Urinary bladder (tissue), 3 donors: ENCODE measurements at regions not wholly inside any gene's neighbourhood (a gene's known extent, or its start where the extent isn't known, plus 50 kb on each side); places are given as distances from the start of the nearest gene placed in this dataset.
"Not testable (repeated sequence)": the region's sequence is repeated elsewhere in the genome, so short reads cannot be mapped to it uniquely, and the experiment has no call there.

ENCODE experiments used
- DNase-seq: peaks from one replicate; pipeline ENCODE4 v3.0.0-alpha.2; 2015; ENCODE audit errors: extremely low spot score
- H3K27ac ChIP-seq: one replicate; pipeline ENCODE4 v1.5.1; 2013; ENCODE audit warnings: low read depth, mild to moderate bottlenecking, moderate library complexity
- H3K36me3 ChIP-seq: one replicate; pipeline ENCODE4 v1.6.1; 2013; ENCODE audit warnings: mild to moderate bottlenecking, moderate library complexity; ENCODE audit not compliant: insufficient read depth
- H3K4me1 ChIP-seq: one replicate; pipeline ENCODE4 v1.6.1; 2013; ENCODE audit warnings: mild to moderate bottlenecking, moderate library complexity; ENCODE audit not compliant: insufficient read depth
- H3K4me3 ChIP-seq: one replicate; pipeline ENCODE4 v1.5.1; 2013; ENCODE audit warnings: low read depth, low read length
- WGBS: extraction: QIAGEN DNeasy Blood & Tissue Kit; methylation state at CpG from one replicate; pipeline ENCODE4 v1.1.7; 2013; 5-methylcytosine and 5-hydroxymethylcytosine counted together
- donor health status: healthy with polysubstance abuse.
- donor health status: healthy.

GRCh38 chr1:181179279-181179986, 90.9 kb downstream of the IER5 start:
- H3K27ac ChIP-seq: no peak overlapping the region
- no peaks in the 10 kb centered on the region for H3K4me1 ChIP-seq
- no peak for DNase-seq
- H3K36me3 ChIP-seq: no peaks in the 10 kb centered on the region
- H3K4me3 ChIP-seq: no peak overlapping the region
- 50% methylated on average over 10 of the region's 10 CpGs for WGBS

GRCh38 chr1:181179987-181180365, 91.5 kb downstream of the IER5 start:
- H3K4me3 ChIP-seq: no peak overlapping the region
- H3K27ac ChIP-seq: no peak overlapping the region
- no peaks in the 10 kb centered on the region for H3K36me3 ChIP-seq
- H3K4me1 ChIP-seq: no peaks in the 10 kb centered on the region
- peak; percentile 33 for DNase-seq
- WGBS: 8% methylated on average over 6 of the region's 6 CpGs

GRCh38 chr1:181180407-181181031, 92.0 kb downstream of the IER5 start:
- WGBS: 61% methylated on average over 11 of the region's 11 CpGs
- no peak for DNase-seq
- Histone ChIP-seq H3K27ac (no peak overlapping the region), H3K36me3 (no peaks in the 10 kb centered on the region), H3K4me1 (no peaks in the 10 kb centered on the region), H3K4me3 (no peak overlapping the region)

- Histone ChIP-seq H3K27ac (no peak overlapping the region), H3K4me3 (no peak overlapping the region), H3K36me3 (no peaks in the 10 kb centered on the region), H3K4me1 (no peaks in the 10 kb centered on the region)
- no peak for DNase-seq
- WGBS: 79% methylated on average over 11 of the region's 11 CpGs
These were observed 93.5 kb downstream of the IER5 start for GRCh38 chr1:181181792-181182585.

GRCh38 chr1:181184621-181185020, 96.1 kb downstream of the IER5 start:
- 93% methylated on average over 5 of the region's 5 CpGs for WGBS
- H3K4me1 ChIP-seq: no peaks in the 10 kb centered on the region
- DNase-seq: no peak
- H3K27ac ChIP-seq: no peak overlapping the region
- no peaks in the 10 kb centered on the region for H3K36me3 ChIP-seq
- no peak overlapping the region for H3K4me3 ChIP-seq

GRCh38 chr1:181185461-181185860, 97.0 kb downstream of the IER5 start:
- no peaks in the 10 kb centered on the region for H3K36me3 ChIP-seq
- no peak overlapping the region for H3K4me3 ChIP-seq
- 62% methylated on average over 3 of the region's 3 CpGs for WGBS
- H3K4me1 ChIP-seq: no peaks in the 10 kb centered on the region
- DNase-seq: no peak
- H3K27ac ChIP-seq: no peak overlapping the region

- not testable (repeated sequence) for H3K4me1 ChIP-seq, DNase-seq, H3K27ac ChIP-seq, H3K36me3 ChIP-seq, H3K4me3 ChIP-seq
- 74% methylated on average over 4 of the region's 4 CpGs for WGBS
These were observed 97.6 kb downstream of the IER5 start for GRCh38 chr1:181186133-181186532.

GRCh38 chr1:181187337-181188126, 99.0 kb downstream of the IER5 start:
- Histone ChIP-seq H3K4me1 (no peaks in the 10 kb centered on the region), H3K27ac (no peak overlapping the region), H3K36me3 (no peaks in the 10 kb centered on the region), H3K4me3 (no peak overlapping the region)
- WGBS: 64% methylated on average over 7 of the region's 7 CpGs
- DNase-seq: no peak

GRCh38 chr1:181189245-181189644, 100.7 kb downstream of the IER5 start:
- Histone ChIP-seq H3K4me1 (no peaks in the 10 kb centered on the region), H3K36me3 (no peaks in the 10 kb centered on the region), H3K27ac (no peak overlapping the region), H3K4me3 (no peak overlapping the region)
- 78% methylated on average over 7 of the region's 7 CpGs for WGBS
- no peak for DNase-seq

GRCh38 chr1:181189691-181190363, 101.3 kb downstream of the IER5 start:
- H3K27ac ChIP-seq: no peak overlapping the region
- DNase-seq: no peak
- H3K36me3 ChIP-seq: no peaks in the 10 kb centered on the region
- H3K4me1 ChIP-seq: no peaks in the 10 kb centered on the region
- 11% methylated on average over 40 of the region's 40 CpGs for WGBS
- H3K4me3 ChIP-seq: peak overlapping the region; percentile 12

GRCh38 chr1:181190364-181191035, 102.0 kb downstream of the IER5 start:
- Histone ChIP-seq H3K4me3 (no peak overlapping the region), H3K4me1 (no peaks in the 10 kb centered on the region), H3K27ac (no peak overlapping the region), H3K36me3 (no peaks in the 10 kb centered on the region)
- DNase-seq: no peak
- 67% methylated on average over 18 of the region's 18 CpGs for WGBS

GRCh38 chr1:181191494-181192040, 103.1 kb downstream of the IER5 start:
- no peaks in the 10 kb centered on the region for H3K4me1 ChIP-seq
- DNase-seq: no peak
- H3K4me3 ChIP-seq: no peak overlapping the region
- WGBS: 89% methylated on average over 5 of the region's 5 CpGs
- H3K27ac ChIP-seq: no peak overlapping the region
- no peaks in the 10 kb centered on the region for H3K36me3 ChIP-seq
